Smooth muscle cell (in vitro differentiated cells): ENCODE measurements at regions not wholly inside any gene's neighbourhood (a gene's known extent, or its start where the extent isn't known, plus 50 kb on each side); places are given as distances from the start of the nearest gene placed in this dataset.

Experiments
- DNase-seq: peaks from one replicate; lab custom pipeline; 2025; ENCODE audit not compliant: unreplicated experiment; lab: John Stamatoyannopoulos, UW
- H2AFZ ChIP-seq: fragments of 200-600 bp; sonication (generic); 2 replicates; pipeline ENCODE4 v1.6.0; 2016; ENCODE audit warnings: antibody characterized with exemption, low read depth, mild to moderate bottlenecking
- H3F3A ChIP-seq: fragments of 200-600 bp; sonication (generic); 2 replicates; pipeline ENCODE4 v1.6.0; 2017; ENCODE audit warnings: antibody characterized with exemption, low read depth
- H3K27ac ChIP-seq: fragments of 200-600 bp; sonication (generic); 2 replicates; pipeline ENCODE4 v1.5.1; 2016; ENCODE audit warnings: low read depth, mild to moderate bottlenecking
- H3K27me3 ChIP-seq: fragments of 200-600 bp; sonication (generic); 2 replicates; pipeline ENCODE4 v1.6.1; 2016; ENCODE audit warnings: low read depth, mild to moderate bottlenecking
- H3K36me3 ChIP-seq: fragments of 200-600 bp; sonication (generic); 2 replicates; pipeline ENCODE4 v1.5.1; 2016; ENCODE audit warnings: low read depth
- H3K4me1 ChIP-seq: fragments of 200-600 bp; sonication (generic); 2 replicates; pipeline ENCODE4 v1.5.1; 2016; ENCODE audit warnings: low read depth
- H3K4me2 ChIP-seq: fragments of 200-600 bp; sonication (generic); 2 replicates; pipeline ENCODE4 v1.6.0; 2016; ENCODE audit warnings: mild to moderate bottlenecking
- H3K4me3 ChIP-seq: fragments of 200-600 bp; sonication (generic); 2 replicates; pipeline ENCODE4 v1.5.1; 2016; ENCODE audit warnings: mild to moderate bottlenecking
- H3K79me2 ChIP-seq: fragments of 200-600 bp; sonication (generic); 2 replicates; pipeline ENCODE4 v1.6.0; 2016; ENCODE audit warnings: low read depth, mild to moderate bottlenecking
- H3K9ac ChIP-seq: fragments of 200-600 bp; sonication (generic); 2 replicates; pipeline ENCODE4 v1.6.0; 2016; ENCODE audit warnings: low read depth
- H3K9me3 ChIP-seq: fragments of 200-600 bp; sonication (generic); replicated peaks from 2 replicates; pipeline ENCODE4 v1.5.1; 2016; ENCODE audit warnings: low read depth
- H4K20me1 ChIP-seq: fragments of 200-600 bp; sonication (generic); 2 replicates; pipeline ENCODE4 v1.6.0; 2016; ENCODE audit warnings: low read depth
- CTCF ChIP-seq: fragments of 200-600 bp; sonication (generic); IDR thresholded peaks from 2 replicates; pipeline ENCODE4 v1.5.1; 2017; ENCODE audit warnings: borderline replicate concordance, mild to moderate bottlenecking, antibody characterized with exemption; ENCODE audit not compliant: insufficient read depth, poor library complexity, severe bottlenecking
- WGBS: methylation state at CpG from one replicate; pipeline ENCODE4 v1.1.7; 2016; ENCODE audit warnings: low lambda C conversion rate; 5-methylcytosine and 5-hydroxymethylcytosine counted together

- H3K27ac ChIP-seq, result no peak overlapping the region
- H4K20me1 ChIP-seq, result no peaks in the 10 kb centered on the region
- H3K9ac ChIP-seq, result no peak overlapping the region
- no peaks in the 10 kb centered on the region for H3K79me2 ChIP-seq
- no peak overlapping the region for H3K4me2 ChIP-seq
- H3K27me3 ChIP-seq, result peaks cover 5% of the 10 kb centered on the region
- no peak for DNase-seq
- H2AFZ ChIP-seq, result no peak overlapping the region
- no peaks in the 10 kb centered on the region for H3K4me1 ChIP-seq
- no peaks in the 10 kb centered on the region for H3F3A ChIP-seq
- 78% methylated on average over 3 of the region's 3 CpGs for WGBS
- no peak overlapping the region for H3K4me3 ChIP-seq
- H3K9me3 ChIP-seq, result no peaks in the 10 kb centered on the region
- TF ChIP-seq CTCF, result no peak
- H3K36me3 ChIP-seq, result no peaks in the 10 kb centered on the region
These were observed 76.3 kb upstream of the IL12B start for GRCh38 chr5:159406571-159406970.

DNA sequence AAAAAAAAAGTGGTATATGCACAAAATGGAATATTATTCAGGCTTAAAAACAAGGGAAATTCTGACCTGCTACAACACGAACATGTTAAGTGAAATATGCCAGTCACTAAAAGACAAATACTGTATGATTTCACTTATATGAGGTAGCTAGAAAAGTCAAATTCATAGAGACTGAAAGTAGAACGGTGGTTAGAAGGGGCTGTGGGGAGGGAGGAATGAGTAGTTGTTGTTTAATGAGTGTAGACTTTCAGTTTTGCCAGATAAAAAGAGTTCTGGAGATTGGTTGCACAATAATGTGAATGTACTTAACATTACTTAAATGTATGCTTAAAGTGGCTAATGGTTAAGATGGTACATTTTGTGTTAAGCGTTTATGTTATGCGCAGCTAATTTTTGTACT lies 79.5 kb upstream of the IL12B start:
- H3F3A ChIP-seq, result no peaks in the 10 kb centered on the region
- H3K27me3 ChIP-seq, result no peaks in the 10 kb centered on the region
- no peak overlapping the region for H3K4me3 ChIP-seq
- 73% methylated on average over 4 of the region's 4 CpGs for WGBS
- H3K79me2 ChIP-seq, result no peaks in the 10 kb centered on the region
- no peaks in the 10 kb centered on the region for H4K20me1 ChIP-seq
- no peak for DNase-seq
- H2AFZ ChIP-seq, result no peak overlapping the region
- TF ChIP-seq CTCF, result no peak
- no peaks in the 10 kb centered on the region for H3K36me3 ChIP-seq
- H3K9ac ChIP-seq, result no peak overlapping the region
- H3K4me2 ChIP-seq, result no peak overlapping the region
- no peaks in the 10 kb centered on the region for H3K4me1 ChIP-seq
- no peak overlapping the region for H3K27ac ChIP-seq
- no peaks in the 10 kb centered on the region for H3K9me3 ChIP-seq

DNA sequence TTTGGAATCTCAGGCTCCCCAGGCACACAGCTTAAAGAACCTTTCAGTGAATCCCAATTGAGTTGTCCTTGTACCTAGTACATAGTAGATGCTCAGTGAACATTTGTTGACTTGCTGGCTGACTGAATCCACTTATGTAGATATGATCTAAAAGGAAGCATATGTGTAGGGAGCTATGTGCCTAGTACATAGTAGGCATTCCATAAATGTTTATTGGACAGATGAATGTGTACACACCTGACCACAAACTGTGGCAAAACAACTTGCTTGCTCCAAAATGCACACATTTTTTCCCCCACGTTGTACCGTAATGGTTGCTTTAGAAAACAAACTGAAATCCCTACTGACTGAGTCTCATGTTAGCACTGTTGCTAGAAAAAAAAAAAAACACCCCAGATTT lies 80.2 kb upstream of the IL12B start:
- Histone ChIP-seq H3K4me3 (no peak overlapping the region), H3K36me3 (no peaks in the 10 kb centered on the region), H2AFZ (no peak overlapping the region), H3K27ac (no peak overlapping the region), H4K20me1 (no peaks in the 10 kb centered on the region), H3F3A (no peaks in the 10 kb centered on the region), H3K27me3 (no peaks in the 10 kb centered on the region), H3K4me1 (no peaks in the 10 kb centered on the region), H3K9me3 (no peaks in the 10 kb centered on the region), H3K9ac (no peak overlapping the region), H3K79me2 (no peaks in the 10 kb centered on the region), H3K4me2 (no peak overlapping the region)
- WGBS, result 70% methylated on average over 2 of the region's 2 CpGs
- TF ChIP-seq CTCF, result no peak
- DNase-seq, result no peak

DNA sequence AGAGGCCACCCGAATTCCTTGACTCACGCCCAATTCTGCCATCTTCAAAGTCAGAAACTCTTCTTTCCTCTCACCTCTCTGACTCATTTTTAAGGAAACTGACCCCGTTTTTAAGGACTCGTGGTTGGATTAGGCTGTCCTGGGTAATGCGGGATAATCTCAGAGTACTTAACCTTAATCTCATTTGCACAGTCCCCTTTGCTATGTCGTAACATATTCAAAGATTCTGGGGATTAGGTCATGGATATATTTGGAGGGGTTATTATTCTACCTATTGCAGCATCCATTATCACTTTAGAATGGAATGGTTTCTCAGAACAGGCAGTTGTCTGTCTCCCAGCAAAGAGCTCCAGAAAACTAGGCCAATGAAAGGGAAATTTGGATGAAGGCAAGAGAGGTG lies 80.8 kb upstream of the IL12B start:
- Histone ChIP-seq H3K9me3 (no peaks in the 10 kb centered on the region), H4K20me1 (no peaks in the 10 kb centered on the region), H3K4me1 (no peaks in the 10 kb centered on the region), H3K9ac (no peak overlapping the region), H3K36me3 (no peaks in the 10 kb centered on the region), H3K4me3 (no peak overlapping the region), H3F3A (no peaks in the 10 kb centered on the region), H3K27ac (no peak overlapping the region), H3K27me3 (no peaks in the 10 kb centered on the region), H2AFZ (no peak overlapping the region), H3K4me2 (no peak overlapping the region), H3K79me2 (no peaks in the 10 kb centered on the region)
- TF ChIP-seq CTCF, result no peak
- no peak for DNase-seq
- WGBS, result 35% methylated on average over 6 of the region's 6 CpGs
